Gastroesophageal sphincter (tissue), 4 donors: ENCODE measurements at regions not wholly inside any gene's neighbourhood (a gene's known extent, or its start where the extent isn't known, plus 50 kb on each side); places are given as distances from the start of the nearest gene placed in this dataset.

Experiments used
- ATAC-seq: fragments of 150-250 bp; one replicate; pipeline ENCODE4 v1.9.1; 2016; ENCODE audit warnings: mild to moderate bottlenecking, moderate library complexity
- H3K27ac ChIP-seq, 4 donors: fragments of 200-600 bp; sonication (generic) in 3 of 4; 1 replicate in 3 of 4; 2 replicates in 1 of 4; pipeline ENCODE4 v1.5.1; 2016 to 2019
- H3K27me3 ChIP-seq: fragments of 200-600 bp; sonication (generic); one replicate; pipeline ENCODE4 v1.5.1; 2019
- H3K36me3 ChIP-seq, 2 donors: fragments of 200-600 bp; sonication (generic); one replicate each; pipeline ENCODE4 v1.5.1; 2019; ENCODE audit warnings: control low read depth in 1 of 2
- H3K4me1 ChIP-seq, 3 donors: fragments of 200-600 bp; sonication (generic); 1 replicate in 2 of 3; 2 replicates in 1 of 3; pipeline ENCODE4 v1.5.1; 2016 to 2019; ENCODE audit warnings: control low read depth in 2 of 3
- H3K4me3 ChIP-seq, 2 donors: fragments of 200-600 bp; sonication (generic); one replicate each; pipeline ENCODE4 v1.5.1; 2019; ENCODE audit warnings: mild to moderate bottlenecking in 1 of 2, moderate library complexity in 1 of 2
- H3K9me3 ChIP-seq, 3 donors: fragments of 200-600 bp; sonication (generic); one replicate each; pipeline ENCODE4 v1.5.1; 2017 to 2019; ENCODE audit warnings: control low read depth in 2 of 3
- CTCF ChIP-seq, 4 experiments: fragments of 200-600 bp in 2 of 4; fragments of 450-650 bp in 2 of 4; sonication (generic) in 1 of 4; IDR thresholded peaks; one replicate each; pipeline ENCODE4 v1.5.1; 2017 to 2019; ENCODE audit warnings: antibody characterized with exemption in 4 of 4, mild to moderate bottlenecking in 2 of 4, moderate library complexity in 2 of 4
- EP300 ChIP-seq: sonication (generic); formaldehyde crosslinking; IDR thresholded peaks from one replicate; pipeline ENCODE4 v1.6.1; 2017; ENCODE audit warnings: antibody characterized with exemption, mild to moderate bottlenecking
- POLR2A ChIP-seq, 2 donors: fragments of 450-650 bp; IDR thresholded peaks; one replicate each; pipeline ENCODE4 v1.6.1; 2017; ENCODE audit warnings: antibody characterized with exemption in 2 of 2, mild to moderate bottlenecking in 2 of 2, moderate library complexity in 1 of 2
- POLR2AphosphoS5 ChIP-seq: sonication (generic); formaldehyde crosslinking; IDR thresholded peaks from one replicate; pipeline ENCODE4 v1.6.1; 2017; ENCODE audit warnings: antibody characterized with exemption
- WGBS, 2 donors: methylation state at CpG; one replicate each; pipeline ENCODE4 v1.1.5; 2018; ENCODE audit warnings: low coverage in 1 of 2; 5-methylcytosine and 5-hydroxymethylcytosine counted together

GRCh38 chr14:104446611-104447010 is 133.0 kb upstream of the C14orf180 start:
- no peak for ATAC-seq
- Histone ChIP-seq H3K4me3 (no peak overlapping the region), H3K27ac (no peak overlapping the region), H3K9me3 (peaks cover 0 to 28% (median 0%) of the 10 kb centered on the region in 3 donors), H3K4me1 (no peaks in the 10 kb centered on the region), H3K36me3 (no peaks in the 10 kb centered on the region), H3K27me3 (peaks cover 45% of the 10 kb centered on the region)
- TF ChIP-seq POLR2A (IDR thresholded peaks at IDR 0.05) (no peak), CTCF (IDR thresholded peaks at IDR 0.05) (no peak), POLR2AphosphoS5 (no peak)
- 71 to 100% methylated on average over 2 to 3 of the region's 6 CpGs for WGBS, 2 donors

GRCh38 chr14:104447750-104448149 is 131.8 kb upstream of the C14orf180 start:
- H3K4me1 ChIP-seq: no peaks in the 10 kb centered on the region
- 89 to 100% methylated on average over 1 of the region's 1 CpG for WGBS, 2 donors
- H3K36me3 ChIP-seq: no peaks in the 10 kb centered on the region
- peaks cover 49% of the 10 kb centered on the region for H3K27me3 ChIP-seq
- H3K4me3 ChIP-seq: no peak overlapping the region
- H3K27ac ChIP-seq: no peak overlapping the region
- no peak for ATAC-seq
- no peak for TF ChIP-seq EP300
- TF ChIP-seq POLR2AphosphoS5: no peak
- TF ChIP-seq CTCF (IDR thresholded peaks at IDR 0.05): no peak
- TF ChIP-seq POLR2A (IDR thresholded peaks at IDR 0.05): no peak
- peaks cover 0 to 28% (median 0%) of the 10 kb centered on the region in 3 donors for H3K9me3 ChIP-seq

- TF ChIP-seq CTCF (IDR thresholded peaks at IDR 0.05) (no peak), POLR2AphosphoS5 (no peak), POLR2A (IDR thresholded peaks at IDR 0.05) (no peak), EP300 (no peak)
- Histone ChIP-seq H3K4me3 (no peak overlapping the region), H3K27ac (no peak overlapping the region), H3K4me1 (no peaks in the 10 kb centered on the region), H3K36me3 (no peaks in the 10 kb centered on the region), H3K9me3 (peaks cover 0 to 32% (median 0%) of the 10 kb centered on the region in 3 donors), H3K27me3 (peaks cover 49% of the 10 kb centered on the region)
- 52 to 68% methylated on average over 2 of the region's 2 CpGs for WGBS, 2 donors
- ATAC-seq: no peak
These were observed 131.2 kb upstream of the C14orf180 start for GRCh38 chr14:104448321-104448720.

- WGBS, 2 donors: 67% methylated on average over 1 of the region's 1 CpG; no CpG with 5 or more reads in 1 of the 2 donors
- H3K4me1 ChIP-seq: no peaks in the 10 kb centered on the region
- no peak for ATAC-seq
- H3K9me3 ChIP-seq: peaks cover 0 to 36% (median 0%) of the 10 kb centered on the region in 3 donors
- H3K27me3 ChIP-seq: peaks cover 49% of the 10 kb centered on the region
- no peaks in the 10 kb centered on the region for H3K36me3 ChIP-seq
- TF ChIP-seq POLR2AphosphoS5 (no peak), POLR2A (IDR thresholded peaks at IDR 0.05) (no peak), EP300 (no peak), CTCF (IDR thresholded peaks at IDR 0.05) (no peak)
- no peak overlapping the region for H3K27ac ChIP-seq
- H3K4me3 ChIP-seq: no peak overlapping the region
These were observed 130.8 kb upstream of the C14orf180 start for GRCh38 chr14:104448721-104449120.

- H3K4me1 ChIP-seq: no peaks in the 10 kb centered on the region
- WGBS, 2 donors: 93% methylated on average over 3 of the region's 28 CpGs; no CpG with 5 or more reads in 1 of the 2 donors
- no peak for TF ChIP-seq CTCF (IDR thresholded peaks at IDR 0.05)
- no peaks in the 10 kb centered on the region for H3K36me3 ChIP-seq
- H3K27me3 ChIP-seq: peaks cover 59% of the 10 kb centered on the region
- H3K27ac ChIP-seq: no peak overlapping the region
- H3K9me3 ChIP-seq: peaks cover 0 to 36% (median 0%) of the 10 kb centered on the region in 3 donors
- ATAC-seq: no peak
- no peak overlapping the region for H3K4me3 ChIP-seq
These were observed 128.7 kb upstream of the C14orf180 start for GRCh38 chr14:104450811-104451401.
